ENCODE measurements at regions not wholly inside any gene's neighbourhood (a gene's known extent, or its start where the extent isn't known, plus 50 kb on each side); places are given as distances from the start of the nearest gene placed in this dataset.
"Not testable (repeated sequence)": the region's sequence is repeated elsewhere in the genome, so short reads cannot be mapped to it uniquely, and the experiment has no call there.

DNA sequence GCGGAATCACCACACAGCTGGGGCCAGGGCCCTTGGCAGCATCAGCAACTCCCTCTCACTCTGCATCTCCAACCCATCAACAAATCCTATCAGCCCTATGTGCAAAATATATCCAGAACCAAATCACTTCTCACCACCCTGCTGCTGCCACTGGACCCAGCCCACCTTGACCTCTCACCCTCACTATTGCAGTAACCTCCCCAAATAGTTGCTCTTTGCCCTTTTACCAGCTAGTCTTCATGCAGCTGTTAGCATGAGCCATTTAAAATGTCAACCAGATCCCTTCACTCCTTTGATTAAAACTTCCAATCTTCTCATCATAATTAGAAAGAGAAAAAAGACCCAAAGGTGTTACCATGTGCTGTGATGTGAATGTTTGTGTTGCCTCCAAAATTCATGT lies 155.7 kb upstream of the IRF2BP2 start:
- 94 to 100% methylated on average over 1 of the region's 1 CpG for WGBS, 2 donors (ENCODE audit: low coverage in 1 of 2)
- peaks cover 0 to 9% (median 0%) of the 10 kb centered on the region in 4 donors for H3K4me1 ChIP-seq
- no peak for TF ChIP-seq POLR2A (IDR thresholded peaks at IDR 0.05)
- TF ChIP-seq CTCF (IDR thresholded peaks at IDR 0.05): no peak
- TF ChIP-seq POLR2AphosphoS5 (IDR thresholded peaks at IDR 0.05): no peak
- no peak for TF ChIP-seq EP300 (IDR thresholded peaks at IDR 0.05; ENCODE audit: low read depth)
- H3K4me3 ChIP-seq: no peak overlapping the region
- no peak overlapping the region for H3K27ac ChIP-seq
- no peak for DNase-seq
- H3K36me3 ChIP-seq: no peaks in the 10 kb centered on the region
- H3K9me3 ChIP-seq: no peaks in the 10 kb centered on the region
- H3K27me3 ChIP-seq: no peaks in the 10 kb centered on the region
- in situ Hi-C loops (cut with MboI; ENCODE audit: low pct_ligation_motif_present in 1 of 4, low pct_unique_long_range_greater_than_20kb in 1 of 4, low sequenced_read_pairs in 3 of 4) (no loop called here), intact Hi-C loops (cut with DNase I; ENCODE audit: low total_unique reads) (no loop called here)

- in situ Hi-C loops (cut with MboI; ENCODE audit: low pct_ligation_motif_present in 1 of 4, low pct_unique_long_range_greater_than_20kb in 1 of 4, low sequenced_read_pairs in 3 of 4): no loop called here
- intact Hi-C loops (cut with DNase I; ENCODE audit: low total_unique reads): no loop called here
- Histone ChIP-seq H3K27me3 (no peaks in the 10 kb centered on the region), H3K4me3 (no peak overlapping the region), H3K27ac (no peak overlapping the region), H3K36me3 (no peaks in the 10 kb centered on the region), H3K9me3 (no peaks in the 10 kb centered on the region), H3K4me1 (peaks cover 0 to 11% (median 2%) of the 10 kb centered on the region in 4 donors)
- WGBS, 2 donors (ENCODE audit: low coverage in 1 of 2): 65 to 80% methylated on average over 1 to 4 of the region's 4 CpGs
- TF ChIP-seq CTCF (IDR thresholded peaks at IDR 0.05) (no peak), POLR2AphosphoS5 (IDR thresholded peaks at IDR 0.05) (no peak), POLR2A (IDR thresholded peaks at IDR 0.05) (no peak), EP300 (IDR thresholded peaks at IDR 0.05; ENCODE audit: low read depth) (no peak)
- DNase-seq: no peak
Observed at GRCh38 chr1:234765181-234765580, 155.2 kb upstream of the IRF2BP2 start.

DNA sequence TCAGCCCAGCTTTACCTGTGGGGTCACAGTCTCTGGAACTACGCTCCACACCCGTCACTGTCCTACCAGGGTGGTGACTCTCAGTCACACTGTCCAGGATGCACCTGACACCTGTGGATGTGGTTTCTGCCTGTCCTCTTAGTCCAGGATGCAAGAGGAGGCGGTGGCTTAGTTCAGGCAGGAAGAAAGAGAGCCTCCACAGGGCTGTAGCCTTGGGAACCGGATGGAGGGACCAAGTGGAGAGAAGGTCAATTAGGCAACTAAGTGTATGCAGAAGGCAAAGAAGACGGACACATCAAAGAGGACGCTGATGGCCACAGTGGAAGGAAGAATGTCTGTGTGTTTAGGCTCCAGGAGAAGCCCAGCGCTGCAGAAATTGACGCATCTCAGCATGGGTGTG lies 153.9 kb upstream of the IRF2BP2 start:
- peaks cover 0 to 17% (median 4%) of the 10 kb centered on the region in 4 donors for H3K4me1 ChIP-seq
- DNase-seq: no peak
- intact Hi-C loops (cut with DNase I; ENCODE audit: low total_unique reads): no loop called here
- no peaks in the 10 kb centered on the region for H3K27me3 ChIP-seq
- in situ Hi-C loops (cut with MboI; ENCODE audit: low pct_ligation_motif_present in 1 of 4, low pct_unique_long_range_greater_than_20kb in 1 of 4, low sequenced_read_pairs in 3 of 4): no loop called here
- 90 to 91% methylated on average over 4 to 8 of the region's 8 CpGs for WGBS, 2 donors (ENCODE audit: low coverage in 1 of 2)
- TF ChIP-seq EP300 (IDR thresholded peaks at IDR 0.05; ENCODE audit: low read depth) (no peak), CTCF (IDR thresholded peaks at IDR 0.05) (no peak), POLR2AphosphoS5 (IDR thresholded peaks at IDR 0.05) (no peak), POLR2A (IDR thresholded peaks at IDR 0.05) (no peak)
- no peaks in the 10 kb centered on the region for H3K9me3 ChIP-seq
- no peaks in the 10 kb centered on the region for H3K36me3 ChIP-seq
- no peak overlapping the region for H3K4me3 ChIP-seq
- H3K27ac ChIP-seq: no peak overlapping the region

DNA sequence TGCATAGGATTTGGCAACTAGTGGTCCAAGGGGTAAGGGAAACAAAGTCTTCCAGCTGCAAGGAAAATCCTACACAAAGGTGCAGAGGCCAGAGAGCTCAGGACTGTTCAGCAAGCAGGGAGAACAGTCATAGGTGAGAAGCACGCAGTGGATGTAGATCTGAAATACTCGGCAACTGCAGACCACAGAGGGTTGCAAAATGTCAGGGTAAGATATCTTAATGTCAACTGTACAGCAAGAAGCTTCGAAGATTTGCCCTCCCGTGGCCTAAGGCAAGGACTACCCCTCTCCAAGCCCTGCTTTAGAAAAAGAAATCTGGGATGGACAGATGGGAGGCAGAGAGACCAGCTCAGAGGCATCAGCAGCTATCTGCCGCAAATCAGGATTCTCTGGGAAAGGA lies 153.4 kb upstream of the IRF2BP2 start:
- H3K4me3 ChIP-seq: no peak overlapping the region
- peaks cover 0 to 11% (median 4%) of the 10 kb centered on the region in 4 donors for H3K4me1 ChIP-seq
- H3K9me3 ChIP-seq: no peaks in the 10 kb centered on the region
- no peak for TF ChIP-seq EP300 (IDR thresholded peaks at IDR 0.05; ENCODE audit: low read depth)
- no peak for TF ChIP-seq CTCF (IDR thresholded peaks at IDR 0.05)
- H3K27ac ChIP-seq: no peak overlapping the region
- H3K27me3 ChIP-seq: no peaks in the 10 kb centered on the region
- in situ Hi-C loops (cut with MboI; ENCODE audit: low pct_ligation_motif_present in 1 of 4, low pct_unique_long_range_greater_than_20kb in 1 of 4, low sequenced_read_pairs in 3 of 4): no loop called here
- H3K36me3 ChIP-seq: no peaks in the 10 kb centered on the region
- DNase-seq: no peak
- 67 to 79% methylated on average over 5 of the region's 5 CpGs for WGBS, 2 donors (ENCODE audit: low coverage in 1 of 2)
- intact Hi-C loops (cut with DNase I; ENCODE audit: low total_unique reads): no loop called here

GRCh38 chr1:234762127-234762526 lies 152.1 kb upstream of the IRF2BP2 start:
- H3K4me3 ChIP-seq; H3K36me3 ChIP-seq; intact Hi-C loops (cut with DNase I; ENCODE audit: low total_unique reads); H3K4me1 ChIP-seq; H3K9me3 ChIP-seq; in situ Hi-C loops (cut with MboI; ENCODE audit: low pct_ligation_motif_present in 1 of 4, low pct_unique_long_range_greater_than_20kb in 1 of 4, low sequenced_read_pairs in 3 of 4); H3K27me3 ChIP-seq; DNase-seq; H3K27ac ChIP-seq: not testable (repeated sequence)
- 88 to 96% methylated on average over 4 to 5 of the region's 5 CpGs for WGBS, 2 donors (ENCODE audit: low coverage in 1 of 2)

Measured in transverse colon (tissue), 4 donors.